Tibial artery (tissue), 4 donors: ENCODE measurements at regions not wholly inside any gene's neighbourhood (a gene's known extent, or its start where the extent isn't known, plus 50 kb on each side); places are given as distances from the start of the nearest gene placed in this dataset.

Source experiments
- DNase-seq, 2 donors: peaks; one replicate each; pipeline ENCODE4 v3.0.0-alpha.2; 2019
- H3K27ac ChIP-seq, 2 donors: fragments of 200-600 bp; sonication (generic) in 1 of 2; 1 replicate in 1 of 2; 2 replicates in 1 of 2; pipeline ENCODE4 v1.5.1; 2018 to 2019; ENCODE audit warnings: mild to moderate bottlenecking in 1 of 2
- H3K27me3 ChIP-seq, 2 donors: fragments of 200-600 bp; sonication (generic) in 1 of 2; one replicate each; pipeline versions ENCODE4 v1.5.1 to v1.6.0; 2016 to 2019
- H3K36me3 ChIP-seq, 3 donors: fragments of 200-600 bp; sonication (generic) in 2 of 3; one replicate each; pipeline ENCODE4 v1.5.1; 2016 to 2019; ENCODE audit warnings: mild to moderate bottlenecking in 2 of 3
- H3K4me1 ChIP-seq, 4 donors: fragments of 200-600 bp; sonication (generic) in 2 of 4; 1 replicate in 3 of 4; 2 replicates in 1 of 4; pipeline ENCODE4 v1.5.1; 2016 to 2019
- H3K4me3 ChIP-seq, 2 donors: fragments of 200-600 bp; sonication (generic) in 1 of 2; 1 replicate in 1 of 2; 2 replicates in 1 of 2; pipeline ENCODE4 v1.5.1; 2018 to 2019; ENCODE audit warnings: mild to moderate bottlenecking in 2 of 2
- H3K9me3 ChIP-seq, 3 donors: fragments of 200-600 bp; sonication (generic) in 1 of 3; one replicate each; pipeline ENCODE4 v1.5.1; 2016 to 2019
- CTCF ChIP-seq, 2 experiments: fragments of 200-600 bp in 1 of 2; fragments of 450-650 bp in 1 of 2; IDR thresholded peaks; one replicate each; pipeline ENCODE4 v1.5.1; 2017 to 2019; ENCODE audit warnings: antibody characterized with exemption in 2 of 2, mild to moderate bottlenecking in 1 of 2, moderate library complexity in 1 of 2
- intact Hi-C: fragments of 100-400 bp; cut with DNase I; formaldehyde crosslinking; loops from one replicate; pipeline ENCODE4 v1.15.0; 2023; ENCODE audit warnings: low total_unique reads

DNA sequence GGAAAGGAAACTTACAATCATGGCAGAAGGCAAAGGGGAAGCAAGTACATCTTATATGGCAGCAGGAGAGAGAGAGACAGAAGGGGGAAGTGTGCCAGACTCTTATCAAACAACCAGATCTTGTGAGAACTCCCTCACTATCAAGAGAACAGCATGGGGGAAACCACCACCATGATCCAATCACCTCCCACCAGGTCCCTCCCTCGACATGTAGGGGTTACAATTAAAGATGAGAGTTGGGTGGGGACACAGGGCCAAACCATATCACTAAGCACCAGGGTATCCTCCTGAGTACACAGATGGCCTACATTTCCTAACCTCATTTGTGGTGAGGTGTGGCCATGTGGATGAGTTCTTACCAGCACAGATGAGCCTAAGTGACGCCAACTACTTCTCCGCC, 348.6 kb upstream of the ZFHX3 start:
- intact Hi-C loops, result no loop called here
- DNase-seq, result no peak
- H3K27ac ChIP-seq, result no peak overlapping the region
- no peak for TF ChIP-seq CTCF (IDR thresholded peaks at IDR 0.05)
- H3K4me1 ChIP-seq, result no peaks in the 10 kb centered on the region
- H3K4me3 ChIP-seq, result no peak overlapping the region
- H3K36me3 ChIP-seq, result no peaks in the 10 kb centered on the region
- H3K27me3 ChIP-seq, result no peaks in the 10 kb centered on the region
- no peaks in the 10 kb centered on the region for H3K9me3 ChIP-seq

DNA sequence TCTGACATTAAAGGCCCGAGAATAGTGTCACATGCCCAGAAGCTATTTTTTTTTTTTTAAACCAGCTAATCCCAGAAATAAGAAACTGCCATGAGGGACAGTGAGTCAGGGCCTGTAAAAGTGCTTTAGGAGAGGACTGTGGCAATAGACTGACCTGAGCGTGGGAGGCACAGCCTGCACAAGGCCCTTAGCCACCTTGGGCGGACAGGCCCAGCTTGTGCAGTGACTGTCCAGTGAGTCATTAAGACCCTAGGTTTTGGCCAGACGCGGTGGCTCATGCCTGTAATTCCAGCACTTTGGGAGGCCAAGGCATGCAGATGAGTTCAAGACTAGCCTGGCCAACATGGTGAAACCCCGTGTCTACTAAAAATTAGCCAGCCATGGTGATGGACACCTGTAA, 343.0 kb upstream of the ZFHX3 start:
- no peaks in the 10 kb centered on the region for H3K27me3 ChIP-seq
- DNase-seq, result no peak
- H3K36me3 ChIP-seq, result no peaks in the 10 kb centered on the region
- H3K4me1 ChIP-seq, result no peaks in the 10 kb centered on the region
- H3K9me3 ChIP-seq, result no peaks in the 10 kb centered on the region
- no peak overlapping the region for H3K27ac ChIP-seq
- intact Hi-C loops, result no loop called here
- no peak overlapping the region for H3K4me3 ChIP-seq
- TF ChIP-seq CTCF (IDR thresholded peaks at IDR 0.05), result no peak

- intact Hi-C loops, result no loop called here
- DNase-seq, result no peak
- Histone ChIP-seq H3K36me3 (no peaks in the 10 kb centered on the region), H3K9me3 (no peaks in the 10 kb centered on the region), H3K4me3 (no peak overlapping the region), H3K27me3 (no peaks in the 10 kb centered on the region), H3K27ac (no peak overlapping the region), H3K4me1 (peaks cover 0 to 1% (median 0%) of the 10 kb centered on the region in 4 donors)
- TF ChIP-seq CTCF (IDR thresholded peaks at IDR 0.05), result no peak
Observed at GRCh38 chr16:73390491-73390890, 342.6 kb upstream of the ZFHX3 start.

GRCh38 chr16:73389085-73389484, 341.2 kb upstream of the ZFHX3 start:
- H3K27me3 ChIP-seq, result no peaks in the 10 kb centered on the region
- no peak for DNase-seq
- intact Hi-C loops, result no loop called here

GRCh38 chr16:73387979-73388378, 340.1 kb upstream of the ZFHX3 start:
- H3K9me3 ChIP-seq, result no peaks in the 10 kb centered on the region
- H3K27ac ChIP-seq, result no peak overlapping the region
- H3K36me3 ChIP-seq, result no peaks in the 10 kb centered on the region
- TF ChIP-seq CTCF (IDR thresholded peaks at IDR 0.05), result no peak
- intact Hi-C loops, result no loop called here
- H3K27me3 ChIP-seq, result no peaks in the 10 kb centered on the region
- no peak for DNase-seq
- H3K4me1 ChIP-seq, result peaks cover 0 to 15% (median 0%) of the 10 kb centered on the region in 4 donors
- H3K4me3 ChIP-seq, result no peak overlapping the region

More at GRCh38 chr16:73389085-73389484, 341.2 kb upstream of the ZFHX3 start:
- Histone ChIP-seq H3K9me3 (no peaks in the 10 kb centered on the region), H3K4me1 (peaks cover 0 to 14% (median 0%) of the 10 kb centered on the region in 4 donors), H3K27ac (no peak overlapping the region), H3K36me3 (no peaks in the 10 kb centered on the region), H3K4me3 (no peak overlapping the region)
- TF ChIP-seq CTCF (IDR thresholded peaks at IDR 0.05), result no peak

DNA sequence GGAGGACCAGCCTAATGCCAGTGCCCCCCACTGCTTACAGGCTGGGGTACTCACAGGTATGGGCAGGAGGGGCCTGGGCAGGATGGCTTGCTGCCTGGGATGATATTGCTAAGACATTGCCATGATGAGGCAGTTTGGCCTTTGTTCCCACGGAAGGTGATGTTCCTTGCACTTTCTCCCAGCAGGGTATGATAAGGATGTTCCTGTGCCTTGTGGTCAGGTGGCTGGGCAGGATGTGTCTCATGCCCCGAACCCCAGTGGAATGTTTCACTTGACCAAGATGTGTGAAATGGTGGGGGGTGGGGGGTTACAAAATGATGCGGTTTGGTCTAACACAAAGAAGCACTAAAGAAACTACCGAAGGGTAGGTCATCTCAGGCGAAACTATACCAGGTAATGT, 337.8 kb upstream of the ZFHX3 start:
- intact Hi-C loops, result no loop called here
- no peak overlapping the region for H3K27ac ChIP-seq
- TF ChIP-seq CTCF (IDR thresholded peaks at IDR 0.05), result no peak
- H3K27me3 ChIP-seq, result no peaks in the 10 kb centered on the region
- H3K4me3 ChIP-seq, result no peak overlapping the region
- H3K9me3 ChIP-seq, result no peaks in the 10 kb centered on the region
- no peak for DNase-seq
- no peaks in the 10 kb centered on the region for H3K36me3 ChIP-seq
- H3K4me1 ChIP-seq, result peaks cover 0 to 15% (median 0%) of the 10 kb centered on the region in 4 donors
